ENCODE measurements at regions not wholly inside any gene's neighbourhood (a gene's known extent, or its start where the extent isn't known, plus 50 kb on each side); places are given as distances from the start of the nearest gene placed in this dataset.
A peak's percentile ranks its signal among the peaks of the same experiment; 100 is the strongest.

DNA sequence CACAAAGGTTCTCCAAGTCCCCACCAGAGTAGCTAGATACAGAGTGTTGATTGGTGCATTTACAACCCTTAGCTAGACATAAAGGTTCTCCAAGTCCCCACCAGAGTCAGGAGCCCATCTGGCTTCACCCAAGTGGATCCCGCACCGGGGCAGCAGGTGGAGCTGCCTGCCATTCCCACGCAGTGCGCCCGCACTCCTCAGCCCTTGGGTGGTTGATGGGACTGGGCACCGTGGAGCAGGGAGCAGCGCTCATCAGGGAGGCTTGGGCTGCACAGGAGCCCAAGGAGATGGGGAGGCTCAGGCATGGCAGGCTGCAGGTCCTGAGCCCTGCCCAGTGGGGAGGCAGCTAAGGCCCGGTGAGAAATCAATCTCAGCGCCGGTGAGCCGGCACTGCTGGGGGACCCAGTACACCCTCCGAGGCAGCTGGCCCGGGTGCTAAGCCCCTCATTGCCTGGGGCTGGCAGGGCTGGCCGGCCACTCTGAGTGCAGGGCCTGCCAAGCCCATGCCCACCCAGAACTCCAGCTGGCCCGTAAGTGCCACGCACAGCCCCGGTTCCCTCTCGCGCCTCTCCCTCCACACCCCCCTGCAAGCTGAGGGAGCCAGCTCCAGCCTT, 404.1 kb downstream of the METTL15 start:
- DNase-seq (ENCODE audit: low read depth) = no peak
- no peak overlapping the region for H3K4me3 ChIP-seq (ENCODE audit: low read depth, low read length)
- TF ChIP-seq, protein P1, sequence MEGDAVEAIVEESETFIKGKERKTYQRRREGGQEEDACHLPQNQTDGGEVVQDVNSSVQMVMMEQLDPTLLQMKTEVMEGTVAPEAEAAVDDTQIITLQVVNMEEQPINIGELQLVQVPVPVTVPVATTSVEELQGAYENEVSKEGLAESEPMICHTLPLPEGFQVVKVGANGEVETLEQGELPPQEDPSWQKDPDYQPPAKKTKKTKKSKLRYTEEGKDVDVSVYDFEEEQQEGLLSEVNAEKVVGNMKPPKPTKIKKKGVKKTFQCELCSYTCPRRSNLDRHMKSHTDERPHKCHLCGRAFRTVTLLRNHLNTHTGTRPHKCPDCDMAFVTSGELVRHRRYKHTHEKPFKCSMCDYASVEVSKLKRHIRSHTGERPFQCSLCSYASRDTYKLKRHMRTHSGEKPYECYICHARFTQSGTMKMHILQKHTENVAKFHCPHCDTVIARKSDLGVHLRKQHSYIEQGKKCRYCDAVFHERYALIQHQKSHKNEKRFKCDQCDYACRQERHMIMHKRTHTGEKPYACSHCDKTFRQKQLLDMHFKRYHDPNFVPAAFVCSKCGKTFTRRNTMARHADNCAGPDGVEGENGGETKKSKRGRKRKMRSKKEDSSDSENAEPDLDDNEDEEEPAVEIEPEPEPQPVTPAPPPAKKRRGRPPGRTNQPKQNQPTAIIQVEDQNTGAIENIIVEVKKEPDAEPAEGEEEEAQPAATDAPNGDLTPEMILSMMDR (conservative IDR thresholded peaks at IDR 0.05; ENCODE audit: low read depth, low read length) = no peak

DNA sequence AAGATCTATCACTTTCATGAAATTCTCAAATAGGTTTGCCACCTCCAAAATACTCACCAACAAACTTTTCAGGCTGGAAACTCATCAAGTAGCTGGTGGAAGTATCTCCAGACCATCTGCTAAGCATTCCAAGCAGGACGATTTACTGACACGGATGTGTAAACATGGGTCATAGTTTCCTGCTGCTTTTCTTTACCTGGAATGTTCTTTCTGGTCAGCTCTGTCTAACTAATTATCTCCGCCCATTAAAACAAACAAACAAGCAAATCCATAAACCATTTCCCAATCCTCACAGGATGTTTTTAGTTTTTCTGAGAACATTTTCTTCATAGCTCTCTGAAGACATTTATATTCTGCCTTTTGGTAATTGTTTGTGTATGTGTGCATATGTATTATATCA, 397.0 kb downstream of the METTL15 start:
- H3K4me3 ChIP-seq (ENCODE audit: low read depth, low read length) = no peak overlapping the region
- DNase-seq (ENCODE audit: low read depth) = peak; percentile 29

DNA sequence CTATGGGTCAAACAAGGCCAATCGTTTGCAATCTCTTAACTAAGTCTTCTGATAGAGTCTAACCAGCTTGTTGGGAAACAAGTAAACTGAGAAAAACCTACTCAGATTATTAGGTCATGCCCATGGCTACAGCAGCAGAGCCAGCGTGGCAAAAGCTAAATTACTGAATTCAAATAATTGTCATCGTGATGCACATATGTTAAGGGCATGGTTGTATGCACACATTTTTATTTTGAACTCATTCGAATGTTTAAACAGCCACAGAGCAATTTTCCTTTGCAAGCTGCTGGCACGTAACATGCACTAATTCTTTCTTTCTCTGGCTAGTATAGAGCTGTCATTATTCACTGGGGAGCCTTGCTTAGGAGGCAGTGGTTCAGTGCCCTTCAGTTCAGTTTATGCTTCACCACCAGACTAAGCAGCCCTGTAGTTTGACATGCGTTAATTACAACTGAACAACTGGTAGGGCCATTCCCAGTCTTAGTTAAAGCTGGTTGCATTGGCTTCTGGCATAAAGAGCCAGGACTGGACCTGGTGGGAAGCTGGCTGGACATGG, 396.4 kb downstream of the METTL15 start:
- no peak for DNase-seq (ENCODE audit: low read depth)
- TF ChIP-seq, protein P1 (conservative IDR thresholded peaks at IDR 0.05; ENCODE audit: low read depth, low read length) = no peak
- H3K4me3 ChIP-seq (ENCODE audit: low read depth, low read length) = no peak overlapping the region

More for the DNA sequence above, 397.0 kb downstream of the METTL15 start:
- TF ChIP-seq, protein P1 (conservative IDR thresholded peaks at IDR 0.05; ENCODE audit: low read depth, low read length) = no peak

DNA sequence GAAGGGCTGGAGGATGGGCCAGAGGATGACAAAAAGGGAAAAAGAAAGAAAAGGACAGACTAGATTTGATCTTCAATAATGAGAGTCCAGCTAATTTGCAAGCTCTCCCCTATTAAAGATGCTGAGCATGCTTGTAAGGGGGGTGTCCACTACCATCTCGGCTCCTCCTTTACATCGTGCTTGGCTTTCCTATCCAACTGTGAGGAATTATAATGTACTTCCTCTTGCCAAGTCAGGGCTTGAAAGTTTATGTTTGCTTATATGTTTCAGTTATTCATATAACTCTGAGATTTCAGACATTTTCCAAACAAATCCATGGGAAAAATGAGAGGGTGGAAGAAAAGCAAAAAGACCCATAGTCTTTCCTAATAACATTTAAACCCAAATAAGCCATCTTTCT, 387.1 kb downstream of the METTL15 start:
- DNase-seq (ENCODE audit: low read depth) = no peak
- no peak overlapping the region for H3K4me3 ChIP-seq (ENCODE audit: low read depth, low read length)
- TF ChIP-seq, protein P1 (conservative IDR thresholded peaks at IDR 0.05; ENCODE audit: low read depth, low read length) = no peak

DNA sequence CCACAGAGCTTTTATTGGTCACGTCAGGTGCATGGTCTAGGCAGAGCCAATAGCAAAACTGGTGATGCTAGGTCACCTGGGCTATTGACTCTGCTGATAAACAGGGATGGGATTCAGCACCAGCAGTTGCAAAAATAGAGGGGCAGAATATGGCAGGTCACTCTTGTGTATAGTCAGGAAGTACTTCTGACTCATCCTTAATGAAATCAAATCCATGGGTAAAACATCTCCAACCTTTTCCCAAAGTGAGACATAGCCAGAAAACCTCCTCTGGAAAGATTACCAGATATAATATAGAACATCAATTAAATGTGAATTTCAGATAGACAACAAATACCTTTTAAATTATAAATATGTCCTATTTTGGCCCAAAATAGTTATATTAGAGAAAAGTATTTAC, 383.2 kb downstream of the METTL15 start:
- peak; percentile 6 for DNase-seq (ENCODE audit: low read depth)
- H3K4me3 ChIP-seq (ENCODE audit: low read depth, low read length) = no peak overlapping the region
- TF ChIP-seq, protein P1 (conservative IDR thresholded peaks at IDR 0.05; ENCODE audit: low read depth, low read length) = no peak

DNA sequence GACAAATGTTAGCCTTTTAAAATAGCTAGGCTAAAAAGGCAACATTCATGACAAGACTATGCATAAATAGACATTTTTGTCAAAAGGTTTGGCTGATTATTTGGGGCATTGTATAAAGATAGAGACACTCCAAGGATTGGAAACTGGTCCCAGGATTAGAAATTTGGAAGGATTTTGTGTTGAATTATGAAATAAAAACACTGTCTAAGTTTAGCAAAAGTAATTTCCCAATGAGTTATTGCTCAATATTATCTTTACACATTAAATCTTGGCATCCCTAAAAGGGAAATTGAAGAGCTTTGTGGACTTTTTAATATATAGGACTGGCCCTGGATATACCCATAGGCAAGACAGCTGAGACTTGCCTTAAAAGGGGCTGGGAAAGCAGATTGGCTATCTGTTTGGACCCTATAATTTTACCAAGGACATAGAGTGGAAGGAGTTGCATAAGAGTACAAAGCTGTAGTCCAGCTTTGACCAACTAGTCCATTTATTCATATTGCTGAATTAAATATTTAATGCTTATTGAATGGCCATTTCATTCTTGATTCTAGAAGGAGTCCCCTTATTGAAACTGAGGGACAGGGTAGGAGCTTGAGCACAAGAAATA, 382.7 kb downstream of the METTL15 start:
- TF ChIP-seq, protein P1 (conservative IDR thresholded peaks at IDR 0.05; ENCODE audit: low read depth, low read length) = no peak
- peak; percentile 12 for DNase-seq (ENCODE audit: low read depth)
- H3K4me3 ChIP-seq (ENCODE audit: low read depth, low read length) = no peak overlapping the region

DNA sequence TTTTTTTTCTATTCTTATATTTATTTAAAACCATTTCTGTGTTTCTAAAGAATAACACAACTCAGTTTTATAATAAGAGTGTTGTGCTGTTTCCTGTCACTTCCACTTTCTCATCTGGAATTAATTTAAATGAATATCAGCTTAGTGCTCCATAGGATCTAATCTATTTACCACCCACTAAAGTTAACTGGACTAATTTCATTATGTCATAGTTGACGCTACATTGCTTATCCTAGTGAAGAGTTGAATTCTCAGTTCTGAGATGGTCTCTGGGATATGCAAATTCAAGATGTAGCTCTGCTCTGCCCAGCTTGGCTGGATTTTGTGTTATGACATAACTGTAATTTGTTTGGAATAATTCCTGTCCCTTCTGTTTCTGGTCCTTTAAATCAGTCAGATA, 380.1 kb downstream of the METTL15 start:
- TF ChIP-seq, protein P1 (conservative IDR thresholded peaks at IDR 0.05; ENCODE audit: low read depth, low read length) = no peak
- no peak overlapping the region for H3K4me3 ChIP-seq (ENCODE audit: low read depth, low read length)
- DNase-seq (ENCODE audit: low read depth) = no peak

Measured in choroid plexus epithelial cell (primary cell).